GM12878 (cell line): ENCODE measurements at regions not wholly inside any gene's neighbourhood (a gene's known extent, or its start where the extent isn't known, plus 50 kb on each side); places are given as distances from the start of the nearest gene placed in this dataset.

ENCODE experiments used
- ATAC-seq: fragments of 200-7000 bp; cut with Tn5 transposase; 3 replicates; pipeline ENCODE4 v1.9.1; 2020; ENCODE audit warnings: mild to moderate bottlenecking, moderate library complexity
- BruUV-seq: library from RNA; stranded (reverse); fragments of 400-500 nt; replicated peaks from 2 replicates; lab custom pipeline; 2021; lab: Mats Ljungman, UMichigan
- CTCF ChIA-PET: fragments of 300-600 bp; sonication (Branson Sonifier 250); formaldehyde crosslinking; extraction: SDS; loops from one replicate; lab custom pipeline; 2021; ENCODE audit warnings: inconsistent platforms; lab: Yijun Ruan, JAX
- POLR2A ChIA-PET: fragments of 350-600 bp; formaldehyde crosslinking; extraction: SDS; loops from one replicate; lab custom pipeline; 2021; ENCODE audit warnings: inconsistent platforms; lab: Charles Lee
- RAD21 ChIA-PET: fragments of 300-600 bp; sonication (Branson Sonifier 250); formaldehyde crosslinking; loops from one replicate; lab custom pipeline; 2023; ENCODE audit warnings: antibody characterized with exemption; ENCODE audit not compliant: unreplicated experiment; lab: Charles Lee
- SMC1A ChIA-PET: fragments of 300-600 bp; sonication (Branson Sonifier 250); formaldehyde crosslinking; loops from one replicate; lab custom pipeline; 2023; ENCODE audit not compliant: unreplicated experiment, uncharacterized antibody; lab: Charles Lee
- DNase-seq: peaks from one replicate; pipeline ENCODE4 v3.0.0-alpha.2; 2011; ENCODE audit warnings: low read depth, low spot score
- FAIRE-seq: peaks from 3 replicates; lab custom pipeline; 2011; peaks lifted over from hg19 to GRCh38; lab: Jason Lieb, UNC
- H2AFZ ChIP-seq: 2 replicates; pipeline ENCODE4 v1.6.0; 2011; ENCODE audit warnings: low read depth, low read length, control low read depth; ENCODE audit not compliant: control insufficient read depth
- H3K27ac ChIP-seq: 2 replicates; pipeline ENCODE4 v1.5.1; 2011; ENCODE audit warnings: control low read depth; ENCODE audit not compliant: control insufficient read depth, insufficient read depth
- H3K27me3 ChIP-seq, 2 experiments: replicated peaks in 1 of 2; 2 replicates each; pipeline versions ENCODE4 v1.6.0 to v1.6.1; 2011; ENCODE audit warnings: low read length in 1 of 2; ENCODE audit not compliant: control insufficient read depth in 2 of 2, insufficient read depth in 2 of 2
- H3K36me3 ChIP-seq, 2 experiments: 2 replicates each; pipeline ENCODE4 v1.5.1; 2011; ENCODE audit warnings: low read length in 1 of 2; ENCODE audit not compliant: control insufficient read depth in 2 of 2, insufficient read depth in 2 of 2
- H3K4me1 ChIP-seq: 2 replicates; pipeline ENCODE4 v1.6.1; 2011; ENCODE audit warnings: mild to moderate bottlenecking, low read length, moderate library complexity, mixed read lengths; ENCODE audit not compliant: control insufficient read depth, insufficient read depth
- H3K4me2 ChIP-seq: 2 replicates; pipeline ENCODE4 v1.6.0; 2011; ENCODE audit warnings: control low read depth; ENCODE audit not compliant: control insufficient read depth, insufficient read depth
- H3K4me3 ChIP-seq: fragments of 200-600 bp; sonication (generic); 2 replicates; pipeline ENCODE4 v1.5.1; 2016
- H3K79me2 ChIP-seq: 2 replicates; pipeline ENCODE4 v1.6.0; 2011; ENCODE audit warnings: low read length; ENCODE audit not compliant: control insufficient read depth, insufficient read depth
- H3K9ac ChIP-seq: 2 replicates; pipeline ENCODE4 v1.8.0; 2011; ENCODE audit warnings: low read length, control low read depth, mixed read lengths; ENCODE audit not compliant: control insufficient read depth, insufficient read depth
- H3K9me3 ChIP-seq: replicated peaks from 3 replicates; pipeline ENCODE4 v1.5.1; 2011; ENCODE audit warnings: mild to moderate bottlenecking, low read length; ENCODE audit not compliant: control insufficient read depth, insufficient read depth
- H4K20me1 ChIP-seq: 2 replicates; pipeline ENCODE4 v1.6.0; 2011; ENCODE audit not compliant: control insufficient read depth, insufficient read depth
- CBX3 ChIP-seq: fragments of 200-600 bp; sonication (generic); IDR thresholded peaks from 2 replicates; pipeline ENCODE4 v1.6.1; 2016; ENCODE audit warnings: low read depth, borderline replicate concordance
- CEBPB ChIP-seq, 2 experiments: fragments of 150-350 bp in 1 of 2; IDR thresholded peaks; 2 replicates each; pipeline ENCODE4 v1.6.1; 2012 to 2014; ENCODE audit warnings: low read depth in 2 of 2, low read length in 2 of 2, borderline replicate concordance in 1 of 2, inconsistent platforms in 1 of 2
- EP300 ChIP-seq, 2 experiments: fragments of 150-350 bp in 1 of 2; IDR thresholded peaks; 2 replicates each; pipeline ENCODE4 v1.6.1; 2011 to 2012; ENCODE audit warnings: low read depth in 2 of 2, low read length in 2 of 2, borderline replicate concordance in 1 of 2, improper control_type of control experiment in 1 of 2, inconsistent platforms in 1 of 2; ENCODE audit not compliant: control insufficient read depth in 1 of 2
- IKZF1 ChIP-seq: fragments of 450-650 bp; conservative IDR thresholded peaks from 2 replicates; pipeline ENCODE4 v1.6.1; 2017; ENCODE audit warnings: antibody characterized with exemption, mild to moderate bottlenecking
- KLF5 ChIP-seq: fragments of 450-650 bp; IDR thresholded peaks from 2 replicates; pipeline ENCODE4 v1.6.1; 2014; ENCODE audit warnings: mild to moderate bottlenecking; ENCODE audit not compliant: partially characterized antibody
- MYB ChIP-seq: fragments of 150-350 bp; IDR thresholded peaks from 2 replicates; pipeline ENCODE4 v1.6.1; 2014; ENCODE audit warnings: mild to moderate bottlenecking, low read depth, low read length, borderline replicate concordance
- NR2F1 ChIP-seq: fragments of 450-650 bp; conservative IDR thresholded peaks from 2 replicates; pipeline ENCODE4 v1.6.1; 2017; ENCODE audit warnings: mild to moderate bottlenecking
- POLR2AphosphoS5 ChIP-seq: IDR thresholded peaks from 2 replicates; pipeline ENCODE4 v1.6.1; 2011; ENCODE audit warnings: mild to moderate bottlenecking, low read length, inconsistent platforms
- RELA ChIP-seq: fragments of 450-650 bp; IDR thresholded peaks from 2 replicates; pipeline ENCODE4 v1.8.0; 2014; ENCODE audit warnings: borderline replicate concordance; ENCODE audit not compliant: partially characterized antibody
- RFX5 ChIP-seq: IDR thresholded peaks from 2 replicates; pipeline ENCODE4 v1.6.1; 2011; ENCODE audit warnings: low read depth, low read length, improper control_type of control experiment
- SMARCA5 ChIP-seq: fragments of 450-650 bp; IDR thresholded peaks from 2 replicates; pipeline ENCODE4 v1.6.1; 2017; ENCODE audit warnings: mild to moderate bottlenecking
- SP1 ChIP-seq: IDR thresholded peaks from one replicate; pipeline ENCODE4 v1.6.1; 2011; ENCODE audit warnings: low read depth, low read length
- TBL1XR1 ChIP-seq: IDR thresholded peaks from 2 replicates; pipeline ENCODE4 v1.6.1; 2012; ENCODE audit warnings: low read depth, low read length, improper control_type of control experiment
- YBX1 ChIP-seq: fragments of 450-650 bp; IDR thresholded peaks from 2 replicates; pipeline ENCODE4 v1.6.1; 2016; ENCODE audit warnings: antibody characterized with exemption
- ZZZ3 ChIP-seq: IDR thresholded peaks from 2 replicates; pipeline ENCODE4 v1.6.1; 2011; ENCODE audit warnings: low read depth; ENCODE audit not compliant: control insufficient read depth, insufficient read length
- WGBS: methylation state at CpG from one replicate; pipeline ENCODE4 v1.1.6; 2016; ENCODE audit warnings: low lambda C conversion rate; ENCODE audit not compliant: insufficient replicate concordance, insufficient coverage; ENCODE audit errors: missing lambda C conversion rate; 5-methylcytosine and 5-hydroxymethylcytosine counted together
- in situ Hi-C: fragments of 300-500 bp; cut with MboI; formaldehyde crosslinking; loops from 9 replicates; pipeline ENCODE4 v1.14.3; 2018; ENCODE audit warnings: mixed read lengths
- intact Hi-C: fragments of 100-400 bp; cut with micrococcal nuclease; formaldehyde crosslinking; loops from one replicate; pipeline ENCODE4 v1.14.2; 2022; ENCODE audit not compliant: unreplicated experiment
- TF ChIP-seq, protein P1 (sequence below): fragments of 450-650 bp; IDR thresholded peaks from 2 replicates; pipeline ENCODE4 v1.6.1; 2017; ENCODE audit warnings: antibody characterized with exemption, mild to moderate bottlenecking, moderate library complexity
- TF ChIP-seq, protein P2 (sequence below): IDR thresholded peaks from 2 replicates; pipeline ENCODE4 v1.6.1; 2012; ENCODE audit warnings: low read length, inconsistent platforms
- TF ChIP-seq, protein P3 (sequence below): fragments of 450-650 bp; IDR thresholded peaks from 2 replicates; pipeline ENCODE4 v1.6.1; 2018; ENCODE audit warnings: mild to moderate bottlenecking, low read depth, moderate library complexity; ENCODE audit not compliant: partially characterized antibody

DNA sequence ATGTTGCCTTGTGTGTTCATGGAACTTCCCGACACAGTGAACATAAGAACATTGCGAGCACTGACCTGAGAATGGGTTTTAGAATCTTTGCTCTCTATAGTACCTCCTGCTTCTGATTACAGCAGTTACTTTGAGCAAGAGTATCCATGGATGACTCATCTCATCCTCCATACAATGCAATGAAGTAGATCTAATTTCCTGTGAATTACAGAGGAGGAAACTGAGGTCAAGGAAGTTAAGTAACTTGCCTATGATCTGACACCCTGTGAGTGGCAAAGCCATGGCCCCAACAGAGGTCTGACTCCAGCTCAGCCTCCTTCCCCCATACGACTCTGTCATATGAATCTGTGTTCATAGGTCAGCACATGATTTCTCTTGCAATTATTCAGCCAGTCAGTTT, 518.1 kb downstream of the TFAP2A start (continued):
- TF ChIP-seq, protein P1, sequence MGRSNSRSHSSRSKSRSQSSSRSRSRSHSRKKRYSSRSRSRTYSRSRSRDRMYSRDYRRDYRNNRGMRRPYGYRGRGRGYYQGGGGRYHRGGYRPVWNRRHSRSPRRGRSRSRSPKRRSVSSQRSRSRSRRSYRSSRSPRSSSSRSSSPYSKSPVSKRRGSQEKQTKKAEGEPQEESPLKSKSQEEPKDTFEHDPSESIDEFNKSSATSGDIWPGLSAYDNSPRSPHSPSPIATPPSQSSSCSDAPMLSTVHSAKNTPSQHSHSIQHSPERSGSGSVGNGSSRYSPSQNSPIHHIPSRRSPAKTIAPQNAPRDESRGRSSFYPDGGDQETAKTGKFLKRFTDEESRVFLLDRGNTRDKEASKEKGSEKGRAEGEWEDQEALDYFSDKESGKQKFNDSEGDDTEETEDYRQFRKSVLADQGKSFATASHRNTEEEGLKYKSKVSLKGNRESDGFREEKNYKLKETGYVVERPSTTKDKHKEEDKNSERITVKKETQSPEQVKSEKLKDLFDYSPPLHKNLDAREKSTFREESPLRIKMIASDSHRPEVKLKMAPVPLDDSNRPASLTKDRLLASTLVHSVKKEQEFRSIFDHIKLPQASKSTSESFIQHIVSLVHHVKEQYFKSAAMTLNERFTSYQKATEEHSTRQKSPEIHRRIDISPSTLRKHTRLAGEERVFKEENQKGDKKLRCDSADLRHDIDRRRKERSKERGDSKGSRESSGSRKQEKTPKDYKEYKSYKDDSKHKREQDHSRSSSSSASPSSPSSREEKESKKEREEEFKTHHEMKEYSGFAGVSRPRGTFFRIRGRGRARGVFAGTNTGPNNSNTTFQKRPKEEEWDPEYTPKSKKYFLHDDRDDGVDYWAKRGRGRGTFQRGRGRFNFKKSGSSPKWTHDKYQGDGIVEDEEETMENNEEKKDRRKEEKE: no peak
- TF ChIP-seq TBL1XR1 (no peak), EP300 (IDR thresholded peaks at IDR 0.05; ENCODE audit: borderline replicate concordance in 1 of 2, control insufficient read depth in 1 of 2, low read depth in 2 of 2, low read length in 2 of 2) (no peak), MYB (no peak), SMARCA5 (no peak), CEBPB (IDR thresholded peaks at IDR 0.05; ENCODE audit: borderline replicate concordance in 1 of 2, low read depth in 2 of 2, low read length in 2 of 2) (no peak)
- TF ChIP-seq, all 136 proteins: peak for 0

DNA sequence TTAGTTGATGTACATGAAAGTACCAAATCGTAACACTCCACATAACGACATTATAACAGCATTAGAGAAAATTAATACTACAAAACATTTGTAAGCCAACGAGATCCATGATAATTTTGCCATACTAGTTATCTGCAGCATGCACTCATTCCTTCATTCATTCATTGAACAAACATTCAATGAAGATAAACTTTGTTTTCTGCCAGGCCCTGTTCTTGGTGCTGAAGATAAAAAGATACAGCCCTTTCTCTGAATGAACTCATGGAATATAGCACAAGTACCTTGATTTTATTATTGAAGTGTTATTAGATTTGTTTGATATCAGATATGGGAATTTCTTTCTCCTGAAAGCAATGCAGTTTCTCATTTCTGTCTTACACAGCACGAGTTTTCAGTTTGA, 524.0 kb downstream of the TFAP2A start:
- no peak for ATAC-seq
- H3K36me3 ChIP-seq: no peaks in the 10 kb centered on the region
- 9% methylated on average over 4 of the region's 4 CpGs for WGBS
- DNase-seq: no peak
- ChIA-PET RAD21 (no interaction called here), CTCF (no interaction called here), POLR2A (no interaction called here), SMC1A (no interaction called here)
- no peak for FAIRE-seq
- no peak overlapping the region for H3K9ac ChIP-seq
- no peak overlapping the region for H3K4me2 ChIP-seq
- no peaks in the 10 kb centered on the region for H3K9me3 ChIP-seq
- H3K27ac ChIP-seq: no peak overlapping the region
- no TSS peak for BruUV-seq
- H3K4me3 ChIP-seq: no peak overlapping the region
- intact Hi-C loops (no loop called here), in situ Hi-C loops (no loop called here)
- H3K27me3 ChIP-seq: no peaks in the 10 kb centered on the region
- no peaks in the 10 kb centered on the region for H3K79me2 ChIP-seq
- no peaks in the 10 kb centered on the region for H3K4me1 ChIP-seq
- H2AFZ ChIP-seq: no peak overlapping the region
- H4K20me1 ChIP-seq: no peaks in the 10 kb centered on the region
- TF ChIP-seq YBX1 (no peak), SP1 (no peak), IKZF1 (no peak), CBX3 (no peak), KLF5 (no peak), POLR2AphosphoS5 (no peak), RELA (no peak), ZZZ3 (no peak), NR2F1 (no peak), RFX5 (no peak)
- TF ChIP-seq, protein P2, sequence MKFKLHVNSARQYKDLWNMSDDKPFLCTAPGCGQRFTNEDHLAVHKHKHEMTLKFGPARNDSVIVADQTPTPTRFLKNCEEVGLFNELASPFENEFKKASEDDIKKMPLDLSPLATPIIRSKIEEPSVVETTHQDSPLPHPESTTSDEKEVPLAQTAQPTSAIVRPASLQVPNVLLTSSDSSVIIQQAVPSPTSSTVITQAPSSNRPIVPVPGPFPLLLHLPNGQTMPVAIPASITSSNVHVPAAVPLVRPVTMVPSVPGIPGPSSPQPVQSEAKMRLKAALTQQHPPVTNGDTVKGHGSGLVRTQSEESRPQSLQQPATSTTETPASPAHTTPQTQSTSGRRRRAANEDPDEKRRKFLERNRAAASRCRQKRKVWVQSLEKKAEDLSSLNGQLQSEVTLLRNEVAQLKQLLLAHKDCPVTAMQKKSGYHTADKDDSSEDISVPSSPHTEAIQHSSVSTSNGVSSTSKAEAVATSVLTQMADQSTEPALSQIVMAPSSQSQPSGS: no peak
- TF ChIP-seq, protein P3, sequence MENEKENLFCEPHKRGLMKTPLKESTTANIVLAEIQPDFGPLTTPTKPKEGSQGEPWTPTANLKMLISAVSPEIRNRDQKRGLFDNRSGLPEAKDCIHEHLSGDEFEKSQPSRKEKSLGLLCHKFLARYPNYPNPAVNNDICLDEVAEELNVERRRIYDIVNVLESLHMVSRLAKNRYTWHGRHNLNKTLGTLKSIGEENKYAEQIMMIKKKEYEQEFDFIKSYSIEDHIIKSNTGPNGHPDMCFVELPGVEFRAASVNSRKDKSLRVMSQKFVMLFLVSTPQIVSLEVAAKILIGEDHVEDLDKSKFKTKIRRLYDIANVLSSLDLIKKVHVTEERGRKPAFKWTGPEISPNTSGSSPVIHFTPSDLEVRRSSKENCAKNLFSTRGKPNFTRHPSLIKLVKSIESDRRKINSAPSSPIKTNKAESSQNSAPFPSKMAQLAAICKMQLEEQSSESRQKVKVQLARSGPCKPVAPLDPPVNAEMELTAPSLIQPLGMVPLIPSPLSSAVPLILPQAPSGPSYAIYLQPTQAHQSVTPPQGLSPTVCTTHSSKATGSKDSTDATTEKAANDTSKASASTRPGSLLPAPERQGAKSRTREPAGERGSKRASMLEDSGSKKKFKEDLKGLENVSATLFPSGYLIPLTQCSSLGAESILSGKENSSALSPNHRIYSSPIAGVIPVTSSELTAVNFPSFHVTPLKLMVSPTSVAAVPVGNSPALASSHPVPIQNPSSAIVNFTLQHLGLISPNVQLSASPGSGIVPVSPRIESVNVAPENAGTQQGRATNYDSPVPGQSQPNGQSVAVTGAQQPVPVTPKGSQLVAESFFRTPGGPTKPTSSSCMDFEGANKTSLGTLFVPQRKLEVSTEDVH: no peak
